Ovary (tissue), 3 donors: ENCODE measurements at regions not wholly inside any gene's neighbourhood (a gene's known extent, or its start where the extent isn't known, plus 50 kb on each side); places are given as distances from the start of the nearest gene placed in this dataset.

Source experiments
- EP300 ChIP-seq: sonication (generic); formaldehyde crosslinking; IDR thresholded peaks from one replicate; pipeline ENCODE4 v1.6.1; 2017; ENCODE audit warnings: antibody characterized with exemption
- POLR2A ChIP-seq: fragments of 450-650 bp; IDR thresholded peaks from one replicate; pipeline ENCODE4 v1.6.1; 2017; ENCODE audit warnings: antibody characterized with exemption, mild to moderate bottlenecking, moderate library complexity
- TF ChIP-seq, protein P1 (sequence below), 3 donors: fragments of 450-650 bp in 2 of 3; fragments of 200-600 bp in 1 of 3; IDR thresholded peaks; one replicate each; pipeline versions ENCODE4 v1.5.1 to v1.8.0; 2016 to 2022; ENCODE audit warnings: antibody characterized with exemption in 3 of 3, mild to moderate bottlenecking in 1 of 3
- donor health status: DM: no; HTN: no; CAD: no.

DNA sequence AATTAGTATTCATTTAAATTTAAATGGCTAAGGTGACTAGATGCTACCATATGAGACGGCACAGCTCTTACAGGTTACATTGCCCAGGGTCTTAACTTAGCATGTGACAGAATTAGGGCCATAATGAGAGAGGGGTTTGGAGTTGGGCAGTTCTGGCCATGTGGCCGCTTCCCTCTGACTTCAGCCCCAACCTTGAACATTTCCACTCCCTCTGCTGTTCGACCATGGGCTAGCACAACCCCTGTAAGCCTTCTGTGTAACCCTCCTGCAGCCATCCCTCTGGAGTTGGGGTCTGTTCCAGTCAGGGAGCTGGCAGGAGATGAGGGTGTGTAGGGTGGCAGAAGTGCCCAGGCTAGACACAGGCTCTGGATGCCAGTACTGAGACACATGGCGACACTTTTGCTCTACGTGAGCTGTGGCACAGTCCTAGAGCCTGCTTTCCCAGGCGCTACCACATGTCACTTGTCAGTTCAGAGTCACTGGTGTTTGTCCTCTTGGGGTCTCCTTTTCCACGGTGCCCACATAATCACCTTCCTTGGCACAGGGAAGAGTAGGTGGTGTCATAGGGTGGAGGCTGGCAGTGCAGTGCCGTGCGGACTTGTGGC lies 128.7 kb upstream of the PITX1 start:
- TF ChIP-seq POLR2A (no peak), EP300 (no peak)
- TF ChIP-seq, protein P1, sequence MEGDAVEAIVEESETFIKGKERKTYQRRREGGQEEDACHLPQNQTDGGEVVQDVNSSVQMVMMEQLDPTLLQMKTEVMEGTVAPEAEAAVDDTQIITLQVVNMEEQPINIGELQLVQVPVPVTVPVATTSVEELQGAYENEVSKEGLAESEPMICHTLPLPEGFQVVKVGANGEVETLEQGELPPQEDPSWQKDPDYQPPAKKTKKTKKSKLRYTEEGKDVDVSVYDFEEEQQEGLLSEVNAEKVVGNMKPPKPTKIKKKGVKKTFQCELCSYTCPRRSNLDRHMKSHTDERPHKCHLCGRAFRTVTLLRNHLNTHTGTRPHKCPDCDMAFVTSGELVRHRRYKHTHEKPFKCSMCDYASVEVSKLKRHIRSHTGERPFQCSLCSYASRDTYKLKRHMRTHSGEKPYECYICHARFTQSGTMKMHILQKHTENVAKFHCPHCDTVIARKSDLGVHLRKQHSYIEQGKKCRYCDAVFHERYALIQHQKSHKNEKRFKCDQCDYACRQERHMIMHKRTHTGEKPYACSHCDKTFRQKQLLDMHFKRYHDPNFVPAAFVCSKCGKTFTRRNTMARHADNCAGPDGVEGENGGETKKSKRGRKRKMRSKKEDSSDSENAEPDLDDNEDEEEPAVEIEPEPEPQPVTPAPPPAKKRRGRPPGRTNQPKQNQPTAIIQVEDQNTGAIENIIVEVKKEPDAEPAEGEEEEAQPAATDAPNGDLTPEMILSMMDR (IDR thresholded peaks at IDR 0.05), result no peak
